Body of pancreas (tissue), 4 donors: ENCODE measurements at regions not wholly inside any gene's neighbourhood (a gene's known extent, or its start where the extent isn't known, plus 50 kb on each side); places are given as distances from the start of the nearest gene placed in this dataset.

Experiments
- ATAC-seq: fragments of 150-250 bp; one replicate; pipeline ENCODE4 v1.9.1; 2016
- DNase-seq, 4 donors: peaks; one replicate each; pipeline ENCODE4 v3.0.0-alpha.2; 2019
- H3K27ac ChIP-seq, 4 donors: fragments of 200-600 bp; sonication (generic); 1 replicate in 3 of 4; 2 replicates in 1 of 4; pipeline versions ENCODE4 v1.5.1 to v1.6.1; 2016 to 2019; ENCODE audit warnings: mild to moderate bottlenecking in 1 of 4, mixed read lengths in 1 of 4, moderate library complexity in 1 of 4
- H3K27me3 ChIP-seq, 2 donors: fragments of 200-600 bp; sonication (generic); one replicate each; pipeline ENCODE4 v1.6.0; 2016; ENCODE audit warnings: mild to moderate bottlenecking in 1 of 2
- H3K36me3 ChIP-seq, 2 donors: fragments of 200-600 bp; sonication (generic); replicated peaks in 1 of 2; 2 replicates each; pipeline ENCODE4 v1.5.1; 2016; ENCODE audit warnings: low read depth in 2 of 2; ENCODE audit not compliant: insufficient read depth in 1 of 2
- H3K4me1 ChIP-seq: fragments of 200-600 bp; sonication (generic); one replicate; pipeline ENCODE4 v1.6.0; 2016
- H3K4me3 ChIP-seq, 2 donors: fragments of 200-600 bp; sonication (generic); 1 replicate in 1 of 2; 2 replicates in 1 of 2; pipeline ENCODE4 v1.5.1; 2016 to 2019
- H3K9me3 ChIP-seq, 3 donors: fragments of 200-600 bp; sonication (generic); 1 replicate in 2 of 3; 2 replicates in 1 of 3; pipeline ENCODE4 v1.5.1; 2016
- POLR2A ChIP-seq, 3 donors: fragments of 450-650 bp; IDR thresholded peaks; one replicate each; pipeline ENCODE4 v1.6.1; 2016; ENCODE audit warnings: antibody characterized with exemption in 3 of 3, mild to moderate bottlenecking in 2 of 3
- WGBS, 2 donors: methylation state at CpG; one replicate each; pipeline ENCODE4 v1.1.5; 2017; 5-methylcytosine and 5-hydroxymethylcytosine counted together
- intact Hi-C: fragments of 100-400 bp; cut with DNase I; formaldehyde crosslinking; loops from one replicate; pipeline ENCODE4 v1.15.1; 2023
- TF ChIP-seq, protein P1 (sequence below), 7 experiments: fragments of 450-650 bp in 4 of 7; fragments of 200-600 bp in 3 of 7; sonication (generic) in 3 of 7; IDR thresholded peaks; one replicate each; pipeline ENCODE4 v1.5.1; 2016 to 2019; ENCODE audit warnings: antibody characterized with exemption in 7 of 7

DNA sequence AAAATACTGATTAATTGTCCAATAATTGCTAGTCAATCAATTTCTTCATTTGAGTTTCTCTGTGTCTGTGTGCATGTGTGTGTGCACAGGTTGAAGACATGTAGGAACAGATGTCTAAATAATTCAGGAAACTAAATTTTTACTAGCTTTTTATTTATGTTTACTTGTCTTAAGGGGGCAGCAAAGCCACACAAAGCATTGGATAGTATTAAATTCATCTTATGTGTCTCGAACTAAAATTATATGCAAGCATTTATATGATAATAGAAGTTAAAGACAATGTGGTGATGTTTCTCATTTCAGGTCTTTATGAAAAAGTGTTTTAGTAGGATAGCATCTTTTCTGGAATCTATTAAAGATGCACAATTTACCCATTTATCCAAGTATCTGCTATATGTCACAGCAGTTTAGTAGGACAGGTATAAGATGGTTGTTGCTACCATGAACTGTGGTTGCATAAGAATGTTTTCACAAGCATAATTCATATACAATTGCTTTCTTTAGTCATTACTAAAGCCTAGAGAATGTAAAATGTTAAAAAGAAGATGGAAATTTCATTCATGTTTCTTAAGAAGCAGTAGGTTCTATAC lies 784.6 kb upstream of the NUDT12 start:
- Histone ChIP-seq H3K9me3 (no peaks in the 10 kb centered on the region), H3K27me3 (no peaks in the 10 kb centered on the region), H3K4me3 (no peak overlapping the region), H3K36me3 (no peaks in the 10 kb centered on the region), H3K27ac (no peak overlapping the region), H3K4me1 (no peaks in the 10 kb centered on the region)
- WGBS, 2 donors, result 4 to 7% methylated on average over 1 of the region's 1 CpG
- no peak for TF ChIP-seq POLR2A (IDR thresholded peaks at IDR 0.05)
- TF ChIP-seq, protein P1, sequence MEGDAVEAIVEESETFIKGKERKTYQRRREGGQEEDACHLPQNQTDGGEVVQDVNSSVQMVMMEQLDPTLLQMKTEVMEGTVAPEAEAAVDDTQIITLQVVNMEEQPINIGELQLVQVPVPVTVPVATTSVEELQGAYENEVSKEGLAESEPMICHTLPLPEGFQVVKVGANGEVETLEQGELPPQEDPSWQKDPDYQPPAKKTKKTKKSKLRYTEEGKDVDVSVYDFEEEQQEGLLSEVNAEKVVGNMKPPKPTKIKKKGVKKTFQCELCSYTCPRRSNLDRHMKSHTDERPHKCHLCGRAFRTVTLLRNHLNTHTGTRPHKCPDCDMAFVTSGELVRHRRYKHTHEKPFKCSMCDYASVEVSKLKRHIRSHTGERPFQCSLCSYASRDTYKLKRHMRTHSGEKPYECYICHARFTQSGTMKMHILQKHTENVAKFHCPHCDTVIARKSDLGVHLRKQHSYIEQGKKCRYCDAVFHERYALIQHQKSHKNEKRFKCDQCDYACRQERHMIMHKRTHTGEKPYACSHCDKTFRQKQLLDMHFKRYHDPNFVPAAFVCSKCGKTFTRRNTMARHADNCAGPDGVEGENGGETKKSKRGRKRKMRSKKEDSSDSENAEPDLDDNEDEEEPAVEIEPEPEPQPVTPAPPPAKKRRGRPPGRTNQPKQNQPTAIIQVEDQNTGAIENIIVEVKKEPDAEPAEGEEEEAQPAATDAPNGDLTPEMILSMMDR (IDR thresholded peaks at IDR 0.05), result peak in 5 of 7 experiments; percentile 10 to 36 (median 29)
- DNase-seq (no peak), ATAC-seq (no peak)
- intact Hi-C loops, result no loop called here

DNA sequence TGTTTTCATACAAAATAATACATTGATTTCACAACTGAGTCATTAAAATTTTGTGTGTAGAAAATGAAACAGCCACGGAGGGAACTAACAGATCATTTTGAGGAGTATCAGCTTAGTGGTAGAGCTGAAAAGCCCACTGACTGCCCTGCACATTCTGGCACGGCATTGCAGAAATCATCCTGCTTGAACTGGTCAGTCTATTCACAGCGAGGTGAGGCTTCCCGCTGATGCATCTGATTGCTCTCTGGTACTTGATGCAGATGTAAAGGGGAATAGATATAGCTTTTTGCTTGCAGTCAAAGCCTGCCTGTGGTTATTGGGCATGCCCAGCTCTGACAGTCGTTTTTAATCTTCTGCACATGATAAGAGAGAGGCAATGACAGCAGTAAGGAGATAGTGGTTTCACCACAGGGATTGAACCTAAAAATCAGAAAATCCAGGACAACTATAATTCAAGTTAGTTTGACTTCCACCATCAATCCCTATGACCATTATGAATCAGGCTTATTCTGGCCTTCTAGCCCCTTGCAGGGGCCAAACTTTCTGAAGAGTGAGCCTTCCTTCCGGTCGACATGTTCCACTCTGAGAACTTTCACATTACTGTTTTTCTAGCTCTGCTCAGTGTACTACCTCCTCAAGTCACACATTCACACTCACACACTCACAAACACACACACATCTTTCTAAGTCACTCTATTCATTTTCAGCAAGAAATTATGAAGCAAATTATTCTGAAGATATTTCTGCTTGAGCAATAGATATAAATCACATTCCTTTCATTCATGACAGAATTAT lies 782.8 kb upstream of the NUDT12 start:
- Histone ChIP-seq H3K4me3 (no peak overlapping the region), H3K4me1 (no peaks in the 10 kb centered on the region), H3K36me3 (no peaks in the 10 kb centered on the region), H3K27me3 (no peaks in the 10 kb centered on the region), H3K27ac (no peak overlapping the region), H3K9me3 (no peaks in the 10 kb centered on the region)
- DNase-seq (peak in 1 of 4 donors; percentile 2), ATAC-seq (no peak)
- TF ChIP-seq, protein P1 (IDR thresholded peaks at IDR 0.05), result no peak
- TF ChIP-seq POLR2A (IDR thresholded peaks at IDR 0.05), result no peak
- intact Hi-C loops, result no loop called here
- WGBS, 2 donors, result 50 to 63% methylated on average over 7 of the region's 7 CpGs

DNA sequence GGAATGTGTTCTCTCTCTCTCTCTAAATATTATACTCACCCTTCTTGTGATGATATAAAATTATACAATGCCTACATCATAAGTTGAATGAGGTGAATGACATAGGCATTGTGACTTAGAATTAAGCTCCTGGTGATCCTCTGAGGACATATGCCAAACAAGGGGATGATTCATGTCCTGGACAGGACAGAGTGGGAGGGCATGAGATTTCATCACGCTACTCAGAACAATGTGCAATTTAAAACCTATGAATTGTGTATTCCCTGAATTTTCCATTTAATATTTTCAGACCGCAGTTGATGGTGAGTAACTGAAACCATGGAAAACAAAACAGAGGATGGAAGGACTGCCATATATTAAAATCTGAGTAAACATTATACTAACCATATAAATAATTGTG lies 782.2 kb upstream of the NUDT12 start:
- Histone ChIP-seq H3K9me3 (no peaks in the 10 kb centered on the region), H3K27ac (no peak overlapping the region), H3K4me1 (no peaks in the 10 kb centered on the region), H3K27me3 (no peaks in the 10 kb centered on the region), H3K36me3 (no peaks in the 10 kb centered on the region), H3K4me3 (no peak overlapping the region)
- ATAC-seq (no peak), DNase-seq (no peak)
- WGBS, 2 donors, result 66 to 77% methylated on average over 2 of the region's 2 CpGs
- intact Hi-C loops, result no loop called here
- TF ChIP-seq POLR2A (IDR thresholded peaks at IDR 0.05), result no peak
- TF ChIP-seq, protein P1 (IDR thresholded peaks at IDR 0.05), result no peak

DNA sequence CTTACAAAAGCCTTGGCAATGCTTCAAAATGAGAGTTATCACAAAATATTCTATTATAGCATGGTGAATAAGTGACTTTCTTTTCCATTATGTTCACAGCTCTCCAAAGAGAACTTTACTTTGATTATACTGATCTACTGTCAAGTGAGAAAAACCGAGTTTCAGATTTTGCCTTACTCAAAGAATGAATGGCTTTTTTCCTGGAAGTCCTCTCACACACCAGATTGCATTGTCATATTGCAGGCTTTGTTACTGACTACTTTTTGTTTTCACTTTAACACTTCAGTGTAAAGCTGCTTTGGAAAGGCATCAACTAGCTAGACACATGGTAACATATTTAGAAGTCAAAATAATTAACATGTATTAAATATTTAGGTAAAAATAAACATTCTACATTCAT lies 765.2 kb upstream of the NUDT12 start:
- 15 to 18% methylated on average over 1 of the region's 1 CpG for WGBS, 2 donors
- H3K27me3 ChIP-seq, result no peaks in the 10 kb centered on the region
- H3K4me3 ChIP-seq, result no peak overlapping the region
- no peaks in the 10 kb centered on the region for H3K36me3 ChIP-seq
- intact Hi-C loops, result no loop called here
- DNase-seq (no peak), ATAC-seq (no peak)
- H3K27ac ChIP-seq, result no peak overlapping the region
- no peak for TF ChIP-seq POLR2A (IDR thresholded peaks at IDR 0.05)
- no peaks in the 10 kb centered on the region for H3K4me1 ChIP-seq
- no peaks in the 10 kb centered on the region for H3K9me3 ChIP-seq

DNA sequence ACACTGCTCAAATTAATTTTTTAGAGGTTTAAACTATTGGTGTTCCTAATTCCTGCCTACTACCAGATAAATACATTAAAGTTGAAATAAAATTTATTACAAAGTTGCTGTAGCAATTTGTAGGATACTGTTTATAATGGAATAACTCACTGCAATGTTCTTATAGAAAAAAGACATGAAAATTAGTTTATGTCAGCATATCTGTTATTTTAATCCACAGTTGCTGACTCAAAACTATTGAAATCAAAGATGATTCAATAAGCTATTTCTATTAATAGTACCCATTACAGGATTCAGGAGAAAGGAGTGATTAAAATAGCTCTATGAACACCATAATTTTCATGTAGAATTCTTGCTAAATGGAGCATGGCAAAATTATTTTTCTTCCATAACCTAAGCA lies 764.4 kb upstream of the NUDT12 start:
- H3K4me1 ChIP-seq, result no peaks in the 10 kb centered on the region
- H3K27ac ChIP-seq, result no peak overlapping the region
- no peaks in the 10 kb centered on the region for H3K27me3 ChIP-seq
- ATAC-seq, result no peak
- intact Hi-C loops, result no loop called here
- no peak overlapping the region for H3K4me3 ChIP-seq
- no peaks in the 10 kb centered on the region for H3K36me3 ChIP-seq
- DNase-seq, result no peak
- TF ChIP-seq POLR2A (IDR thresholded peaks at IDR 0.05), result no peak
- TF ChIP-seq, protein P1 (IDR thresholded peaks at IDR 0.05), result no peak
- H3K9me3 ChIP-seq, result no peaks in the 10 kb centered on the region
